NCI-H146 treated with DMSO at 0.1 percent for 48 hours (cell line): ENCODE measurements at regions not wholly inside any gene's neighbourhood (a gene's known extent, or its start where the extent isn't known, plus 50 kb on each side); places are given as distances from the start of the nearest gene placed in this dataset.
A peak's percentile ranks its signal among the peaks of the same experiment; 100 is the strongest.

Experiments used
- DNase-seq: peaks from one replicate; lab custom pipeline; 2025; ENCODE audit not compliant: unreplicated experiment; lab: John Stamatoyannopoulos, UW

DNA sequence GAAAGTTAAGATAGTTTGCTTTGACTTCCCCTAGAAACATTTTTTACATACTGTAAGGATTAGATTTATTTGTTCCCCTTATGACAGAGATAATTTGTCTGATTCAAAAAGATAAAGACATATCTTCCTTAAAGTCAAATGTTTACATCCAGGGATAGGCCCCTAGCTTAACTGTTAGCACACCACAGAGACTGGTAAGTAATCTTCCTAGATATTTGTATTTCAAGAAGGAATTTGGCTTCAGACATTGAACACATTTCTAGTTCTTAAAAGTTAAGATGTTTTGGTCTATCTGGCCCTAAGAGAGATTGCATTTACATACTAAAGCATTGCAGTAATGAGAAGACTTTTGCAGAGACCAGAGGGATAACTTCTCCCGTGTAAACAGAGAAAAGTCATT, 1201.1 kb upstream of the GJE1 start:
- DNase-seq: no peak

DNA sequence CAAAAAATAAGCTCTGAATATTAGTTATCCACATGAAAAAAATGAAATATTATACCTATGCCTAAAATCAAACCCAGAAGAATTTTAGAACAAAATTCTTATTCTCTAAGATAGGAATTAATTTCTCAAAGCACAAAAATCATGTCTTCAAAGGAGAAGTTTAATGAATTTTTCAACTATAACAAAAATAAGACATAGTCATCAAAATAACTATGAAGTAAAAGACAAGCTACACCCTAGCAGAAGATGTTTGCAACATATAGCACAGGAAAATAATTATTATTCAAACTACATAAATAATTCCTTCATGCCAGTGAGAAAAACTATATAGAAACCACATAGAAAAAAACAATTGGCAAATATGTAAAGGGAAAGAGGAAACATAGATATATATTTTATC, 1203.6 kb upstream of the GJE1 start:
- DNase-seq: no peak

DNA sequence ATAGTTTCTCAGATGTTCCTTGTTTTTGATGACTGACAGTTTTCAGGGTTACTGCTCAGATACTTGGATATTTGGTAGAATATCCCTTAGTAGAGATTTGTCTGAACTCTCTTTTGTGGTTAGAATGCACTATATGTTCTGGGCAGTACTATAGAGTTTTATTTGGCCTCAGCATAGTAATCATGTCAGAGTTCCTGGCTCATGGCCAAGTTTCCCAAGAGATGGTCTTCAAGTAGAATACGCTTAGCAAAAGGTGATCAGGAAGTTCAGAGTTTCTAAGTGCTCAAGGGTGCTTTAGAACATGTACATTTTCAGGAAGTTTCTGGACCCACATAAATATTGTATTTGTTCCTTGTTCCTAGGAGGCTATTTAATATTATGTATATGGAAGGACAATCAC, 1209.7 kb upstream of the GJE1 start:
- DNase-seq: no peak

DNA sequence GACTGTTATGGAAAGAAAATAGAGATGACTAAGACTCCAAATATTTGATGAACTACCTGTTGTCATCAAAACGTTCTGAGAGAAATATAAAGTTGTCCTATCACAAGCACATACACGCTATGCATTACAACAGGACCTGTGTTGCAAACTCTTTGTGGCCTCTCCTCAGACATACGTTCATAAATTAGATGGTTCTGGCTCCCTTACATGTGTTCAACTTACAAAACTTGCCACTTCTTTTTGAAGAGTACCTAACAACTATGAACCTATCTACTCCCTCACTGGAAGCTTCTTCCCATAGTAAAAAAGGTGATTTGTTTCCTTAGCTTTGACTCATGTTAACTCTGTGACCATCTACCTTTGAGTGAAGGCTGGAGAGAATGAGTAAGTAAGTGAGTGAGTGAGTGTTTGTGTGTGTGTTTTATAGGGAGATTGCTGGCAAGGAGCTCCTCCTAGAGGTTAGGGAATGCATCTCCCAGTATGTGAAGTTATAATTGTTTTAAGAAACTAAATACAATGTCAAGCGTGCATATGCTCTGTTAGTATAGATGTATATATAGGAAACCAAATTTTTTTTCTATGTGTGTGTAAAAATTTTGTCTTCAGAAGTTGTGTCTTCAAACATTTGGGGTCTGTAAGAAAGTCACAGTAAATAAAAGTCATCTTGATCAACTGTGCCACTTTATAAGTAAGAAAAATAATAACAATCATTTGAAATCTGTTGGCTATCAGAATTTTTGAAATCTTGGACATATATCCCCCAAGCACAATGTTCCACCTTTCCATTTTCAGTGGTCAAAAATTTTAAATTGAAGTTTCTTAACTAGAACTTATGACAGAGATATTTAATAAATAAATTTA, 1211.1 kb upstream of the GJE1 start:
- peak; percentile 66 for DNase-seq

GRCh38 chr6:140917911-140918310, 1214.8 kb upstream of the GJE1 start:
- DNase-seq: no peak

- no peak for DNase-seq
These were observed 1217.2 kb upstream of the GJE1 start for GRCh38 chr6:140915551-140915950.

DNA sequence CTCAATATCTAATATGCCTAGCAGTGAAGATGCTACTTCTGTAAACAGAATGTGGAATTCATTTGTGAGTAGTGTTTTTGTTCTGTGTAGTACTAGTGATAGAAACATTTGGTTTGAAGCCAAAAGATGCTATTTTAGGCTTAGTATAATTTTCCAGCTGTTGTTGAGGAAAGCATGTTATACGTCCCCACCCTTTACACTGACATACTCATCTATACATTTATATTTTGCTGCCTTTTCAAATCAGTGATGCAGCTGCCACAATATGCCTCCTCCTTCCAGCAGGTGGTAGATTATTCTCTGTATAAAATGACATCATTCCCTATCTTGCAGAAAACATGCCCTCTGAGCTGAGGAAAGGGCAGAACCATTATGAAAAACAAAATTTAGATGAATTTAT, 1217.6 kb upstream of the GJE1 start:
- peak; percentile 82 for DNase-seq

DNA sequence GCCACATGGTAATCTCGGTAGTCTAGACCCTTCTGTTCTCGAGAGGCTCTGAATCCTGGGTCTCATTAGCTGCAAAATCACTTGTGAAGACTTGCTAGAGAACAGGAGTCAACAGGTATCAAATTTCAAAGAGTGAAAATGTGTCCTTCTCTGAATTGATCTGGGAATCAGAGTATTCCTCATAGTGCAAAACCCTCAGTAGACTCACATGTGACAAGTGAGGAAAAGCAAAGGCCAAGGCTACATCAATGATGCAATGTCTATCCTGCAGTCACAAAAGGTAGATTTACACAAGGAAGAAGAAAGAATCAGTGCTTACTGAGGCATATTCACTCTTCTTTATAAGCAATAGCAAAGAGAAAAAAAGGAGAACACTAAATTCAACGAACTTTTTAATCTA, 1220.0 kb upstream of the GJE1 start:
- DNase-seq: no peak

- DNase-seq: no peak
These were observed 1223.1 kb upstream of the GJE1 start for GRCh38 chr6:140909625-140910024.

DNA sequence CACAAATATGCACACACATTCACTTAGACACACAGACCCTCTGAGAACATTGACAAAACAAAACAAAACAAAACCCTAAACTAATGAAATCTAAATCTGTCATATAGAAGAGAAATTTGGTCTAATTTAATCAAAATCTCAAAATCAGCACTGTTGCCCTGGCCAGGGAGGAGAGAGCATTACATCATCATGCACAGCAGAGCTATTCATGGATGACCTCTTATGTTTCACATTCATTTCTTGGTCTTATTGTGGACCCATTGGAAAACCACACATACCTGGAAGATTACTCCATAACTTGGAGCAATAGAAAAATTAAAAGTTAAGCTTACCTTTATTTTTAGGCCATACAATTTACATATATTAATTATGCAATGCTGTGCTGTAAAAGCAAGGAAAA, 1223.6 kb upstream of the GJE1 start:
- no peak for DNase-seq

DNA sequence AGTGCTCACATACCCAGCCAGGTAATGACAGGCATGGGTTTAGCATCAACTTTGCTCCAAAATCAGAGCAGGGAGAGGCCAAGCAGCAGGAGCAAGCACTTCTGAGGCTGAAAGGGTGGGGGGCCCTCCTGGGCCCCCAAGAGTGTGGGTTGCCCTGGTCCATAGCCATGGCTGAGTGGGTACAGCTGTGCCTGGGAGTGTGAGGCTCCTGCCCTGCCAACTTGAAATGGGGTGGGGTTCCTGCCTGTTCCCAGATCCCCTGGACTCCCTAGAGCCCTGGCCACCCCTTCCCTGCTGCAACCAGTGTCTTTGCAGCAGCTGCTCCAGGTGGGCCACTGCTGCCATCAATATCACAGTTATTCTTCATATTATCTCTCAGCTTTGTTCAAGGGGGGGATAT, 1224.2 kb upstream of the GJE1 start:
- no peak for DNase-seq

DNA sequence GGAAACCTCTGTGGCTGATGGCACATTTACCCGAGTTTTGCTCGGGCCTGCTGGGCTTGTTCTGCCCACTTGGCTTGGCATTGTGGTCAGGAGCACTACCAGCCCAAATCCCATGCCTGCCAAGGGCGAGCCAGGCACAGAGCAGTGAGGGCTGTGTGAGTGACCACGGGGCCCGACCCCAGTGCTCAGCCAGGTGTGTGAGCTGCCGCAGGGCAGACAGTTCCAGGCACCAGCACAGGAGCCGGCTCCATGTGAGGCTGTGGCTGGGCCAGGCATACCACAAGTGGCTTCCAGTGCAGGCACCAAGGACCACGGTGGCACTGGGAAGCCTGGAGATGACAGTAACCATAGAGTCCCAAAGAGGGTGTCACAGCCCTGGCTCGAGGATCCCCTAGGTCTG, 1225.5 kb upstream of the GJE1 start:
- DNase-seq: no peak

GRCh38 chr6:140905724-140906123, 1227.0 kb upstream of the GJE1 start:
- DNase-seq: no peak

DNA sequence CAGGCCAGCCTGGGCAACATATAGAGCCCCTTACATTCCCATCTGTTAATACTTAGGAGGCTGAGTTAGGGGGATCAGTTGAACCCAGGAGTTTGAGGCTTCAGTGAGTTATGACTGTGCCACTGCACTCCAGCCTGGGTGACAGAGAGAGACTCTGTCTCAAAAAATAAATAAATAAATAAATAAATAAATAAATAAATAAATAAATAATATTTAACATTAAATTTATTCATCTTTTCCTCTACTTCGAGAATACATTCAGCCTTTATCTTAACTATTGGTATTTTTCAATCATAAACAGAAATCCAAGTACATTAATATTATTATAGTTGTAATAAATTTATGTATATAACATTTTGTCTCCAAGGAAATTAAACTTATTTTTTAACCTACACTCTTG, 1227.7 kb upstream of the GJE1 start:
- DNase-seq: no peak

DNA sequence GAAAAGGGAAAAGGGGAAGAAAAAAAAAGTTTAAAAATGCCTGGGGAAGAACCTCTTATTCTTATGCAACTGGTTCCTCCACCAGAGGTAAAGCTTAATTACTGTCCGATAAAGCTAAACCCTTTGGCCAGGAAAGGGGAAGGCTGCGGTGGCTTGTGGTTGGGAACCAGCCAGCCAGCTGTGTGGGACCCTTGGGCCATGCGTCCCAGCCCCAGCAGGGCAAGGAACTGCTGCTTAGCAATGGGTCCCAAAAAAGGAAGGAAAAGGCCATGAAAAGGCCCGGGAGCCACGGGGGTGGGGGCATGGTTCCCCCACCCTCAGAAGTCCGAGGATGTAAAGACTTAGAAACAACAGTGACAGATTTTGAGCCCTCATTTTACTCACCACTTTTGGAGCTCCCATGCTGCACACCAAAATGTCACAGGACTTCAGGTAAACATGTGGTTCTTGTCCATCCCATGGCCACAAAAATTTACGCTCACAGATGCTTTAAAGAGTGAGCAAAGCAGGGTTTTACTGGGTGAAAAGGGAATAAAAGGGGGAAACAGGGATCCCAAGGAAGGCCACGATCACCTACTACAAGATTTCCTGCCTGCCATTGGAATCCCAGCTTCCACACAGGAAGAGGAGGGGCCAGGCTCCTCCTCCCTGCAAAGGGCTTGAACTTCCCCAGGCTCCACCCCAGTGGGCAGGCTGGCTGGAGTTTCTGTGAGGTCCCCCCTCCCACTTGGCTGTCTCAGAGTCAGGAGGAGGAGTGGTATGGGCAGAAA, 1234.7 kb upstream of the GJE1 start:
- no peak for DNase-seq

GRCh38 chr6:140897349-140897748, 1235.4 kb upstream of the GJE1 start:
- no peak for DNase-seq

DNA sequence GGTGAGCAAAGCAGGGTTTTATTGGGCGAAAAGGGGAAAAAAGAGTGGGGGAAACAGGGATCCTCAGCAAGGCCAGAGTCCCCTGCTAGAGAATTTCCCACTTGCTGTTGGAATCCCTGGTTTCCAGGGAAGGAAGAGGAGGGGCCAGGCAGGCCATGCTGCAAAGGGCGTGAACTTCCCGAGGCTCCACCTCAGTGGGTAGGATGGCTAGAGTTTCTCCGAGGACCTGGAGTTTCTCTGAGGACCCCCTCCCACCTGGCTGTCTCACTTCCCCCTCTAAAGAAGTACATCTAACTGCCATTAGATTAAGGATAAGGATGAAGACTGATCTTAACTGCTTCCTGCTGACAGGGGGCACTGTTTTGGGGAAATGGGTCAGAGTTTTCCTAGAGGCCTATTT, 1239.3 kb upstream of the GJE1 start:
- no peak for DNase-seq

DNA sequence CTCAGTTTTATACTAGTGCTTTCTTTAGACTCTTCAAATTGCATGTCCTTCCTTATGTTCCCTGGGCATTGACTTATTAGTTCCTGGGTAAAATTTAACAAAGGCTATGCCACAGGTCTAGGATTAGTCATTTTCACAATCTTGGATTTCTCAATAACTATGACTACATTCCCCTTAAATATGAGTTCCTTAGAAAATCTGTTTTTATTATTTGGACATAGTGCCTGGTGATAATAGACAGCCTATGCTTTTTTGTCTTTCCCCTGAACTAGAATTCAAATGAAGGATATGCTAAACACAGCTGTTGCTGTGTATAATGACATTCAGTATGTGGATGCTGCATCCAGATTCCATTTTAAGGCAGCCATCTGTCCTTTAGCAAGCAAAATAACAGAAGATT, 1252.8 kb upstream of the GJE1 start:
- no peak for DNase-seq

- no peak for DNase-seq
These were observed 1258.7 kb upstream of the GJE1 start for GRCh38 chr6:140874066-140874465.

DNA sequence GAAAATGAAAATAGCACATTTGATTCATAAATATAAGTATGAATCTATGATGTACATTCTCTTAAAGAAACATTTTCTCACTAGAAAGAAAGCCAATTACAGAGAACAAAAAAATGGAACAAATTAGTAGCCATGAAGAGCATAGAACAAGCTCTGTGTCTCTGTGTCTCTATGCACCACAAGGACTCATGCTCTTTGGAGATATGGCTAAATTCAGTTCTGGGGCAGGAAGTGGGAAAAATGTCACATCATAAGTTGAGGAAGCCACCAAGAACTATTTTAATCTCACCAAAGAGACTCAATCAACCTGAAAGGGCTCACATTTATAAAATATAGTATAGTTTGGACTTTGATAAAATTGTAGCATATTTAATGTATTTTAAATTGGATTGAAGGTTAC, 1259.8 kb upstream of the GJE1 start:
- DNase-seq: no peak

GRCh38 chr6:140871911-140872310, 1260.8 kb upstream of the GJE1 start:
- no peak for DNase-seq

DNA sequence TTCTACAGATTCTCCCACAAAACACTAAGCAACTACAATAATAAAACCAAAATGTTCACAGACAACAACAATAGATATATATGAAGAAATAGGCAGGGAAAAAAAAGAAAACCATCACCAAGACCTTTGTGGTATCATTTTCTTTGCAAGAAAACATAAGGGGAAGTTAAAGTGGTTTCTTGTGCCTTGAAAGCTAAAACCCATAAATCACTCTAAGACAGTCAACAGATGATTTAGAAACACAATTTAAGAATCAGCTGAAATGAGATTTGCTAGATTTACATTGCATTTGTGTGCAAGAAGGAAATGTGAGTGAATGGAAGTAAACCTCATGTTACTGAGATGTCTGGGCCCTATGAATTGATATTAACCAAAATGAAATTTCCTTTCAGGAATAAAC, 1265.4 kb upstream of the GJE1 start:
- DNase-seq: no peak
